Ishikawa (cell line): ENCODE measurements at regions not wholly inside any gene's neighbourhood (a gene's known extent, or its start where the extent isn't known, plus 50 kb on each side); places are given as distances from the start of the nearest gene placed in this dataset.

Experiments
- CEBPB ChIP-seq: IDR thresholded peaks from 2 replicates; pipeline ENCODE4 v1.6.1; 2012
- CREB1 ChIP-seq: IDR thresholded peaks from 2 replicates; pipeline ENCODE4 v1.6.1; 2012; ENCODE audit warnings: low read depth
- EGR1 ChIP-seq: IDR thresholded peaks from 2 replicates; pipeline ENCODE4 v1.6.1; 2012
- EP300 ChIP-seq: IDR thresholded peaks from 2 replicates; pipeline ENCODE4 v1.6.1; 2012; ENCODE audit warnings: borderline replicate concordance
- FOXM1 ChIP-seq: IDR thresholded peaks from 2 replicates; pipeline ENCODE4 v1.6.1; 2012; ENCODE audit warnings: low read depth, borderline replicate concordance
- NFIC ChIP-seq: IDR thresholded peaks from 2 replicates; pipeline ENCODE4 v1.6.1; 2012
- RAD21 ChIP-seq: IDR thresholded peaks from 2 replicates; pipeline ENCODE4 v1.6.1; 2012; ENCODE audit warnings: low read depth
- REST ChIP-seq: IDR thresholded peaks from 2 replicates; pipeline ENCODE4 v1.6.1; 2012; ENCODE audit warnings: low read depth, mild to moderate bottlenecking
- TAF1 ChIP-seq: IDR thresholded peaks from 2 replicates; pipeline ENCODE4 v1.6.1; 2012; ENCODE audit warnings: low read depth, mild to moderate bottlenecking
- TCF12 ChIP-seq: IDR thresholded peaks from 2 replicates; pipeline ENCODE4 v1.6.1; 2012; ENCODE audit warnings: low read depth
- TEAD4 ChIP-seq: IDR thresholded peaks from 2 replicates; pipeline ENCODE4 v1.6.1; 2012
- YY1 ChIP-seq: IDR thresholded peaks from 2 replicates; pipeline ENCODE4 v1.6.1; 2012; ENCODE audit warnings: low read depth
- ZBTB7A ChIP-seq: IDR thresholded peaks from 2 replicates; pipeline ENCODE4 v1.6.1; 2012; ENCODE audit warnings: low read depth
- TF ChIP-seq, protein P1 (sequence below): IDR thresholded peaks from 2 replicates; pipeline ENCODE4 v1.6.1; 2012
- TF ChIP-seq, protein P2 (sequence below): IDR thresholded peaks from 2 replicates; pipeline ENCODE4 v1.6.1; 2012

GRCh38 chr14:84885061-84885460 lies 644.9 kb upstream of the FLRT2 start:
- TF ChIP-seq RAD21: no peak
- TF ChIP-seq TEAD4: no peak
- TF ChIP-seq NFIC: no peak
- no peak for TF ChIP-seq ZBTB7A
- TF ChIP-seq, protein P1, sequence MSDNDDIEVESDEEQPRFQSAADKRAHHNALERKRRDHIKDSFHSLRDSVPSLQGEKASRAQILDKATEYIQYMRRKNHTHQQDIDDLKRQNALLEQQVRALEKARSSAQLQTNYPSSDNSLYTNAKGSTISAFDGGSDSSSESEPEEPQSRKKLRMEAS: no peak
- no peak for TF ChIP-seq CREB1
- TF ChIP-seq EGR1: no peak
- TF ChIP-seq, protein P2, sequence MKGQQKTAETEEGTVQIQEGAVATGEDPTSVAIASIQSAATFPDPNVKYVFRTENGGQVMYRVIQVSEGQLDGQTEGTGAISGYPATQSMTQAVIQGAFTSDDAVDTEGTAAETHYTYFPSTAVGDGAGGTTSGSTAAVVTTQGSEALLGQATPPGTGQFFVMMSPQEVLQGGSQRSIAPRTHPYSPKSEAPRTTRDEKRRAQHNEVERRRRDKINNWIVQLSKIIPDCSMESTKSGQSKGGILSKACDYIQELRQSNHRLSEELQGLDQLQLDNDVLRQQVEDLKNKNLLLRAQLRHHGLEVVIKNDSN: no peak
- no peak for TF ChIP-seq TCF12

DNA sequence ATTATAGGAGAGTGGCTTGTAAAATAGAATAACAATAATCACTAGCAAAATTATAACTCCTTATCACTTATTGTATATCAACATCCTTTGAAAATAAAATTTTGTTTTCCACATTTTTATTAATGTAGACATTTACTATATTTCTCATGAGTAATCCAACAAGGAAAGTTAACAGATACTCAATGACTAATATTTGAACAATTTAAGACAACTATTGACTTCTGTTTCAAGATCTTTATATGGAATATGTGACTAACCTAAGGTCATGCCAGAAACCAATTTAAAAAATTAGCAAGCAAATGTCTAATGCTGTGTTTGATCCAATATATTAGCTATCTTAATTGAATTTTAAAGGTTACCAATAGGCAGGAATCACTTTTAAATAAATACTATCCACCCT lies 638.5 kb upstream of the FLRT2 start:
- TF ChIP-seq REST (no peak), CEBPB (no peak), EGR1 (no peak), RAD21 (no peak), TEAD4 (no peak), ZBTB7A (no peak), TCF12 (no peak), TAF1 (no peak), YY1 (no peak), FOXM1 (no peak), EP300 (no peak), NFIC (no peak), CREB1 (no peak)
- TF ChIP-seq, protein P1: no peak
- TF ChIP-seq, protein P2: no peak

DNA sequence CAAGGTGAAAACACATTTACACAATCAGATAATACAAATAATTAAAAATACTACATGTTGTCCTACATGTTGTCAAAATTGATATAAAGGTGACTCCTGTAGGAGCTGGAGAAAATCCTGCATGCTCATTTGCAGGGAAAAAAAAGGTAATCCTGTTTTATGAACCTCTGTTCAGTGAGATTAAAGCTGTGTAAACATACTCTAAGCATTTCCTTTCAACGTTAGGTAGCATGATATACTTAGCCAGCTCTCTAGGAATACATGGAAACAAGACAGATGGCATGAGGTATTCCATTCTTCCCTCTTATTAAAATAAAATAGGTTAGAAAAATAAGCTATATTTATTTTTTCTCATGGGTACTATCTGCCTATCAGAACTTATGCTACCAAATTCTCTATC lies 635.7 kb upstream of the FLRT2 start:
- no peak for TF ChIP-seq RAD21
- no peak for TF ChIP-seq TAF1
- no peak for TF ChIP-seq TCF12
- TF ChIP-seq YY1: no peak

DNA sequence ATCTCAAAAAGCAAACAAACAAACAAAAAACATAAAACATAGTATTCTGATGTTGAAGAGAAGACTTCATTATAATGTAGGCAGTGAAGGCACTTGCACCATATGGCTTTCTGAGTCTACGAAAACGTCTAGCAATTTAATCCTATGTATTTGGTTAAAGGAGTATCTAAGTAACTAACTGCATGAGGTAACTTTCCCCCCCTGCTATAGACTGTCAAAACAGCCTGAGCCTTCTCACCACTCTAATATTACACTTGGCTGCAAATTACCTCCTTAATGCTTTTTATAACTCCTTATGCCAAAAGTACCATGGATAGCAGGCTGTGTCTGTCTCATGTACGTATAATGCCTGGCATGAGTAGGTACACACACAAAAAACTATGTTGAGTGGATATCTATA lies 607.6 kb upstream of the FLRT2 start:
- TF ChIP-seq REST (peak; percentile 26; the same call in 1 of the 2 replicates), ZBTB7A (no peak)

GRCh38 chr14:84926656-84927055 lies 603.3 kb upstream of the FLRT2 start:
- TF ChIP-seq TEAD4 (no peak), NFIC (no peak), EGR1 (no peak), FOXM1 (no peak), ZBTB7A (no peak), TCF12 (no peak), CEBPB (no peak), RAD21 (no peak), CREB1 (no peak), REST (no peak), TAF1 (no peak), EP300 (no peak)
- TF ChIP-seq, protein P2: no peak
- TF ChIP-seq, protein P1: no peak
